Stimulated activated CD4-positive, alpha-beta T cell treated with anti-CD3 and anti-CD28 coated beads, Interleukin-4, amount 100 ng/mL, for 48 hours (primary cell): ENCODE measurements at regions not wholly inside any gene's neighbourhood (a gene's known extent, or its start where the extent isn't known, plus 50 kb on each side); places are given as distances from the start of the nearest gene placed in this dataset.

Experiments used
- DNase-seq, 2 donors: peaks; one replicate each; pipeline ENCODE4 v3.0.0-alpha.2; 2020; ENCODE audit warnings: low read depth in 2 of 2

DNA sequence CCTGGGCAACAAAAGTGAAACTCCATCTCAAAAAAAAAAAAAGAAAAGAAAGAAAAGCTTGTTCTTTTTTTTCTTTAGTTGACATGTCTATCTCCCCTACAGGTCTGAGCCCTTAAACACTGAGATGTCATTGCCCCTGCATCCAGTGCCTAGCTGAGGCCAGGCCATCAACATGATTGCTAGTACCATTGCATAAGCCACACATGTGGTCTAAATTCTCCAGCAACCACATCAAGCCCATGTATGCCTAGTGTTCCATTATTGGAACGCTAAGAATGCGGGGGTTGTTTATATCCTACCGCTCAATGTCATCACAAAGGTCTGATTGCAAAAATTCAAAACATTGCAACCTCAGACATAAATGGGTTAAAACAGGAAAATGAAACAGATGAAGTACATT, 62.7 kb downstream of the NPTX2 start:
- no peak for DNase-seq

DNA sequence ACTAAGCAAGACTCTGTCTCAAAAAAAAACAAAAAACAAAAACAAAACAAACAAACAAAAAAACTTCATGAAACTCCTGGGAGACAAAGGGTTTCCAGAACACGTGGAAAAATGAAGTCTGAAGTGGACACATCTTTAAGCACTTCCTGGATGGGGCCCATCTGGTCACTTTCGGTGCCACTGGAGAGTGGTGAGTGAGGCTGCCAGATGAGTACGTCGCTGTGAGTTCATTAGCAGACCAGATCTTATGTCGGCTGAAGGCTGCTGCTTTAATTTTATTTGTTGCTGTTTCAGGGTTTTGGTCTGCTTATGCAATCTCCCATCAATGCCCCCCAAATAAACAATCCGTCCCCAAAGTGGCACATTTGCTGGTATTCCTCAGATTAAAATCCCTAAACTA, 64.4 kb downstream of the NPTX2 start:
- no peak for DNase-seq

DNA sequence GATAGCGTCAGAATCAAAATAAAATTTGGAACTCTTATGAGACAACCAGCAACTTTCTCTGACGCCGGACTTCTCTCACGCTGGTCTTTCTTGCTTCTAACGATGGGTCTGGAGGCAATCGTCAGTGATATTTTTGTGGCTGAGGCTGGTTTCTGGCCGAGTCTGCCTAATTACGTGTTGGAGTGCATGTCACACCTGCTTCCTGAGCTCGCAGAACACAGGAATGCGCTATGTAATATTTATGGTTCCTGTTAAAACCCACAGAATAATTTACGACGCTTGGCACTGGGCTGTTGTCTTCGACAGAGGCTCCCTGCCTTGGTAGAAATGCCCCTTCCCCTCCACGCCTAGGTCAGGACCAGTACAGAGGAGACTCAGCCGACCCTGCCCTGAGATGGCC, 64.9 kb downstream of the NPTX2 start:
- no peak for DNase-seq

DNA sequence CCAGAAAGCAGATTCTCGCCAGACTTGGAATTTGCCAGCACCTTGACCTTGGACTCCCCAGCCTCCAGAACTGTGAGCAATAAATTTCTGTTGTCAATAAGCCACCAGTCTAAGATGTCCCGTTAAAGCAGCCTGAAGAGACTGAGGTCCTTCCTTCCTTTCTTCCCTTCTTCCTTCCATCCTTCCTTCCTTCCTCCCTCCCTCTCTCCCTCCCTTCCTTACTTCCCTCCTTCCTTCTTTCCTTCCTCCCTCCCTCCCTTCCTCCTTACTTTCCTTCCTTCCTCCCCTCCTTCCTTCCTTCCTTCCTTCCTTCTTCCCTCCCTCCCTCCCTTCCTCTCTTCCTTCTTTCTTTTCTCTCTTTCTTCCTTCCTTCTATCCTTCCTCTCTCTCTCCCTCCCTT, 66.4 kb downstream of the NPTX2 start:
- DNase-seq: no peak

DNA sequence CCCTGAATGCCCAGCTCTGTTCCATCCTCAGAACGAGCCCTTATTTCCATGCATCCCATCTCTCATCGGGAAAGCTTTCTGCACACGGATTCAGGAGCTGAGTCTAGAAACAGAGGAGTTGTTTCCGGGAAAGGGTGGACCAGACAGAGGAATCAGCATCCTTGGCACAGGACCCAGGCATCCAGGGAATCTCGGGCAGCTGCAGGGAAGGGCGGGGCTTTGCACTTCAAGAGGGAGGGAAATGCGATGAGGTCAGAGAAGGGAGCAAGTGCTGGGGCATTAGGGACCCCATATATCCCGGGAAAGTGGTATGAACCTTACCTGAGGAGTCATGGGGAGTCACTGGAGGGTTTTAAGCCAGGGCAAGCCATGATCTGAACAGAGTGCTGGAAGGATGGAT, 68.5 kb downstream of the NPTX2 start:
- no peak for DNase-seq

DNA sequence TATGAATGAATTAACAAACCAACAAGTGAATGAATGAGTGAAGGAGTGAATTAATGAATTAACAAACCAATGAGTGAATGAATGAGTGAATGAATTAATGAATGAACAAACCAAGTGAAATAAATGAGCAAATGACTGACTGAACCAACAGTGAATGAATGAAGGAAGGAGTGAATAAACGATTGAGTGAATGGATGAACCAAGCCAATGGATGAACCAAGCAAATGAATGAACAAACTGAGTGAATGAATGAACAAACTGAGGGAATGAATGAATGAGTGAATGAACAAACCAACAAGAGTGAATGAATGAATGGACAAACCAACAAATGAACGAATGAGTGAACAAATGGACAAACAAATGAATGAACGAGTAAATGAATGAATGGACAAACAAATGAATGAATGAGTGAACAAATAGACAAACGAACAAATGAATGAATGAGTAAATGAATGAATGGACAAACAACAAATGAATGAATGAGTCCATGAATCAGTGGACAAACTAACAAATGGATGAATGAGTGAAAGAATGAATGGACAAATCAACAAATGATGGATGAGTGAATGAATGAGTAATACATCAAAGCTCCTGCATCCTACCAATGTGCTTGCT, 69.5 kb downstream of the NPTX2 start:
- no peak for DNase-seq

DNA sequence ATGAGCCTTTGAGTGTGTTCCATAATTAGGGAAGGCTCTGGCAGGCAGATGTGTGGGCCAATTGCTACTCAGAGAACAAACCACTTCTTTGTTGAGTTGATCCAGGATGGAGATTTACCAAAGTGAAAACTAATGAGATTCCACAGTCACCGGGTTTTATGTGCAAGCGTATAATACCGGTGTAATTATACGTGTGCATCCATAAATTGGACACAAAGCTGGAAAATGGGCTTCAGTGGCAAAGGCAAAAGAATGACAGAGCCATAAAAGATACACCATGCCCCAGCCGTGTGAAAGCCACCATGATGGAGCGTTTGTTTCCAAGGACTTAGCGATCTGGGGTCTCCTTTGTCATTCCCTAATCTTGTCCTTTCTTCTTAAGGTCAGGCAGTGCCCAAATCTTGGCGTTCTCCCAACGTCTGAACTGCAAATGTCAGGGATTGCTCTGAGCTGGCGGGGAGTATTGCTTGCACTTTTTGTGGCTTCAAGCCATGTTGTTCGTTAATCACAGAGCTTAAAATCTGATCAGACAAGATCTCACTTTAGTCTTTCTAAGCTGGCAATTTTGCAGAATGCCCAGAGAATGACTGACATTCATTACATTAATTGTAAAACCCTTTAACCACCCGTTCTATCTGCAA, 70.1 kb downstream of the NPTX2 start:
- no peak for DNase-seq

DNA sequence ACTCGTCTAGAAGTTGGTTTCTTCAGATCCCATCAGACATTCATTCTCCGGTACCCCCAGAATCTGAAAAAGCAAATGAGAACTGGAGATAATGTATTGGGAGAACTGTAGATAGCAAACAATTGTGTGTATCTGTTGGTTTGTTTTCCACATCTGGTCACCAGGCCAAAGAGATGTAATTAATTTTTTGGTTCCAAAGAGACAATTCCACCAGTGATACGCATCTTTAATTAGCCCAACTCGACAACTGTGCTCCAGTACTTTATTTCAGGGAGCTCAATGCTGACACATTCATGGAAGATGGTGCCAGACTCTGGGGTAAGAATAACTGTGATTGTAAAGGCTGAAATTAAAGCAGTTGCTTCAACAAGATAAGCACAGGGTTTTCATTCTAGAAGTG, 74.5 kb downstream of the NPTX2 start:
- DNase-seq: no peak

DNA sequence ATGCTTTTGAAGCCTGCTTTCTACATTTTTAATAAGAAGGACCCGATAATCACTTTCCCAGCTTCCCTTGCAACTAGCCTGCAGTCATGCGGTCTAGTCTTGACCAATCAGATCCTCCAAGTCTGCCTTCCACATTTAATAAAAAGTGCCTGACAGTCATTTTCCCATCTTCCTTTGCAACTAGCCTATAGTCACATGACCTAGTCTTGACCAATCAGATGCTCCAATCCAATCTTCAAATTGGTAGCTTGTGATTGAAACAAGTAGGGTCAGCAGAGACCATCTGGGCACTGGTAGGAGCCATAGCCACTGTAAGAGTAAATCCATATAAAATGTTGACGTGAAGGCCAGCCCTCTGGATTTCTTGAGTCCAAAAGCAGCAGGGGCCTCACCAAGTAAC, 80.0 kb downstream of the NPTX2 start:
- no peak for DNase-seq

DNA sequence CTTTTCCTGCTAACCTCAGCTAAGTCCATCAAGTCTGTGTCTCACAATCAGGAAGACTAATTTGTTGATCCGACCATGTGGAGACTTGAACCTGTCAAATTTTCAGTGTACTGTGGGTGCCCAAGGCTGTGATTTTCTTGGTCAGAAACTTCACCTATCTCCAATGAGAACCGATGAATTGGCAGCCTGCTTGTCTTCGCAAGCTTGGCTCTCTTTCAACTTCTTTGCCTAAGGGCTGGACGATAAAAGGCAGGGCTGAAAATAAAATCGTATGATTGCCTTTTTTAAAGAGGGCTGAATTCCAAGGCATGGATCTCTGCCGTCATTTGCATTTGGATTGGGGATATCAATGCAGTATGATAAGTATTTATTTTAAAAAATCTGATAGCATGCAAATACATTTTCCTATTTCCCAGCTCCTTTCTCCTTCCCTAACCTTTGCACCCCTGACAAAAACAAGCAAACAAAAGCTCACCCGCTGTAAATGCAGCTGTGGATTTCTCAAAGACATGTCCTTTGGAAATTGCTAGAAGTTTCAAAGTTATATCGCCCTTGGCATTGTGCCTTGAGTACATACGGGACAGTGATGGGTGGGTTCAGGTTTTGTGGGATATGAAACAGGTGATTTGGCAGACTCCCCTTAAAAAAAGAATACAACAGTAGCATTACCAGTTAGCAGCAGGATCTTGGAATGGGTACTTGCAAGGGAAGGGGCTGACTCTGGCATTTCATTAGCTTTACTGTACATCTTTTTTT, 80.6 kb downstream of the NPTX2 start:
- no peak for DNase-seq

DNA sequence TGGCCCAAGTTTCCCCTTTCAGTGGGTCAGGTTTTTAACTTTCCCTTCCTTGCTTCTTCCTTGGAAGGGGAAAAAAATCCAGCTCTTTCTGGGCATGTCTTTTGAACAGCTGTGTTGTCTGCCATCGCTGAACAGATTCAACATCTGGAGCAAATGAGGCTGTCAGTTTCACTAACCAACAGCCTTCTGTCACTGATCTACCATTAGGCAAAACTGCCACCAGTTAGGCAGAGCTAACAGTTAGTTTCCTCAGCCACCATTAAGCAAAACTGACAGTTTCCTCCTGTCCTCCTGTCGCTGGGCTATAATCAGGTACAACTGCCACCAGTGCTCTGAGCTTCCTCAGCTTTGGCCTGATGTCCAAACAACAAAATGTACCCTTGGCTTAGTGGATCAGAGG, 81.9 kb downstream of the NPTX2 start:
- no peak for DNase-seq

DNA sequence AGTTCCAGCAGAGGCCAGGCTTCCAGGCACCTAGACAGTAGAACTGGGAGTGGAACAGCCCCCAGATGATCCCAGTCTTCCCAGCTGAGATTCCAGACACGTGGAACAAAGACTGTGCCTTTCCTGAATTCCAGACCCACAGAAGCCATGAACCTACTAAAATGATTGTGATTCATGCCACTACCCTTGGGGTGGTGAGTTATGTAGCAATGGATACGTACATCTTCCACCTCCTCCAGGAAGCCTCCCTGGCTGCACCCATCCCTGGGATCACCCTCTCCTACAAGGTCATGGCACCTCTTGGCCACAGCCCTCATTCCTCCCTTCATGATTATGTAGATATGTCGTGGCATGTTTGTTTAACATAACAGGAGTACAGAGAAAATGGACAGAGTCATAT, 83.4 kb downstream of the NPTX2 start:
- DNase-seq: no peak

DNA sequence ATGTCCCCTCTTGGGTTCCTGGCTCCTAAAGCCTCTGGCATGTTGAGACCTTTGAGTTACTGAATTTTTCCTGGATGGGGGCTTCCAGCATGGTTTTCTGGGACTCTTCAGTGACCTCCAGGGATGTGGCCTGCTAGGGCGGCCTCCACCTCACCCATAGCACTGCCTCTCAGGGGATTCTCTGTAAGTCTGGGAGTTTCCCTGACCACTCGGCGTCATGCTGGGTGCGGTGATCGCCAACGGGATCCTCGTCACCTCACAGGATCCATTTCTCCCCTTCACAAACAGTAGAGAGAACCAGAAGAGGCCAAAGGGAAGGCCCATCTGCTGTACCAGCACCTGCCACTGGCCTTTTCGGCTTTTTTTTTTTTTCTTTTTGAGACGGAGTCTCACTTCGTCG, 84.3 kb downstream of the NPTX2 start:
- DNase-seq: no peak

DNA sequence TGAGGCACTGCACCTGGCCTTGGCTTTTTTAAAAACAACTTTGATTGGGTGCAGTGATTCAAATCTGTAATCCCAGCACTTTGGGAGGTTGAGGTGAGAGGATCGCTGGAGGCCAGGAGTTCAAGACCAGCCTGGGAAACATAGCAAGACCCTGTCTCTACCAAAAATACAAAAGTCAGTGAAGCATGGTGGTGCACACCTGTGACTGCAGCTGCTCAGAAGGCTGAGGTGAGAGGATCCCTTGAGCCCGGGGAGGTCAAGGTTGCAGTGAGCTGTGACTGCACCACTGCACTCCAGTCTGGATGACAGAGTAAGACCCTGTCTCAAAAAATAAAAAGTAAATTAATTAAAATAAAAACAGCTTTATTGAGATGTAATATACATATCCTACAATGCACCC, 84.9 kb downstream of the NPTX2 start:
- no peak for DNase-seq

DNA sequence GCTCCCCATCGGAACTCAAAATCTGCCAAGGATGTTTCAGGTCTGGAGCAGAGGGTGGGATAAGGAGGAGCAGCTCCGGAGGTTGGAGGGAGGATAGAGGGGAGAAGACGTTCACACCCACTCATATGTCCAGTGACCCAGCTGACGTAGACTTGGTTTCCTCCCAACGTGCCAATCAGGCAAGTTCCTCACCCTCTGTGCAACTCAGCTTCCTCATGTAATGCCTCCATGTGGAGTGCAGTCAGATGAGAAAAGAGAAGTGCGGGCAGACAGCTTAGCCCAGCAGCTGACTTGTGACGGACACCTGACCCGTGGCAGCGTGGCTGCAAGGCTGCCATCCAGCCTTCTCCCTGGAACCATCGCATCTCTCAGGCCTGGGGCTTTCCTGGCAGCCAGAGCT, 86.8 kb downstream of the NPTX2 start:
- no peak for DNase-seq

DNA sequence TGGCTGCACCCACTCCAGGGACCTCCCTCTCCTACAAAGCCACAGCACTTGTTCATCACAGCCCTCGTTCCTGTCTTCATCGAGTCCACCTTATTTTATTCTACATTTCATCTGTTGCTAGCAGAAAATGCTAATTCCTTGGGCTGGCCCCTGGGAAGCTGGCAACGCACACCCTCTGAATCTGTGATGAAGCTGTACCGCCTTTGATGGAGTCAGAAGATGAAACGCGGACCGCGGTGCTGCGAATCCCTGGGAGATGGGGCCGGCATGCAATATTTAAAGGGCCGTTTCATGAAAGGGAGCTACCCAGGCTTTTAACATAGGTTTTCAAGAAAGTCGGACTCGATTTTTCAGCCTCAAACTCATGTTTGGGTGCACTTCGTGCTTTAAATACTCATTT, 88.5 kb downstream of the NPTX2 start:
- DNase-seq: no peak

DNA sequence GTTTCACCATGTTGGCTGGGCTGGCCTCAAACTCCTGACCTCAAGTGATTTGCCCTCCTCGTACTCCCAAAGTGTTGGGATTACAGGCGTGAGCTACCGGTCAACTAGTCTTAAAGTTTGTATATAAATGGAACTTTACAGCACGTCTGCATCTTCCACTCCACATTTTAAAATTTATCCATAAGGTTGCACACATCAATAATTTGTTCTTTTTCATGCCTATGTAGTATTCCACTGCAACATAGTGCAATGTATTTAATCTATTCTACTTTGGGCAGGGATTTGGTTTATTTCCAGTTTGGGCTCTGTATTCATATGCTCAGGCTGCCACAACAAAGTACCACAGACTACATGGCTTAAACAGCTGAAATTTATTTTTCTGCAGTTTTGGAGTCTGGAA, 90.0 kb downstream of the NPTX2 start:
- DNase-seq: no peak

DNA sequence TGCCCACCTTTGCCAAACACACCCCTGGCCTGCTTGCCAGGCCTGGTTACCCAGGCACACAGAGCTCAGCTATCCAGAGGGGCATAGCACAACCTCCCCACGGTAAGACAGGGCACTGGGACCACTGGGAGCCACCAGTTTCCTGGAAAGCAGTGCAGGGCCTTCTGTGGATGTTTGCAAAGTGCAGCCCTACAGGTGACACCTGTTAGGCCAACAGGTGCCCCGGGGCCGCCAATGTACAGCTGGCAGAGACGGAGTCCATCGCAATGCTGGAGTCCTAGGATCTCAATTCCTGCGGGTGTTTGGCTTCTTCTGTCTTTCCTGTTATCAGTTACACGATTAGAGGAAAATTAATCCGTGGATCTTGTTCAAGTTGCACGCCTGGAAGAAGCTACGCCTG, 94.9 kb downstream of the NPTX2 start:
- DNase-seq: no peak

DNA sequence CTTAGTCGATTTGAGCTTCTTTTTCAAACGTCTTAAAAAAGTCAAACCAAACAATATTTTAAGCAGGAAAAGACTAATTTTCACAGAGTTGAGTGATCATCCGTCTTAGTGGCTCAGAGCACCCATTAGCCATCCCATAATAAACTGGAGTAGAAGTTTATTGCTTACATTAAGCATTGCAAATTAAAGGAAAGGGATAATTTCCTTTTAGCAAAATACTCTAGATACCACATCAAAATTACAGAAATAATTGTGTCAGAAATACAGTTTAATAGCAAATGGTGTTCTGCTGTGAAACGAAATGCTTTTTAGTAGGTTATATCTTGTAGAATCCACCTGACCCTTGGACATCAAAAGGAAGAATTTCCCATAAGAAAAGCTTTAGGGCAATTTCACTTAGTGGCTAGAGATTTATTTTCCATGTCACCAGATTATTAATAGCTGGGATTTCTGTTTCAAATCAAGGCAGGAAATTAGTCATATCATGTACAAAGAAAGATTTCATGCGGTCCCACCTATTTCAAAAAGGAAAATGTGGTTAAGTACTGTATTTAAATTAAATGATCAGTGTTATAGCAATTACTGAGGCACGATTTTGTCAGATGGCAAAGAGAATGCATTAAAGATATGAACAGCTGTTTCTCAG, 96.2 kb downstream of the NPTX2 start:
- no peak for DNase-seq

DNA sequence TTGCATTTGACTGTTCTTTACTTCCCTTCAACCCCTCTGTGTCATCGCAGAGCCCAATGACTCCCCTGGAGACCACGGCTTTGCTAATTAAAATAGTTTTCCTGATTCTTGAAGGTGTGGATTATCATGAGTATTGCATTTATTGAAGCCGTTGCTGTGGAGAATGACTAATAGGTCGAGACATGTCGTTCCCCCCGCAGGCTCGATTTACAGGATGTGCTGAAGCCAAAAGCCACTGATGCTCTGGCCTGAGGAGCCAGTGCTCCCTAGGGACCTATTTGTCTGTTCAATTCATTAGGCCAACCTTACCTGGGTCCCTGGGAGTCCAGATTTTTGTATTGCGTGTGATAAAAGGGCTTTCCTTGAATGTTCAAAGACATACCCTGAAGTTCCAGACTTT, 102.3 kb downstream of the NPTX2 start:
- DNase-seq: no peak

DNA sequence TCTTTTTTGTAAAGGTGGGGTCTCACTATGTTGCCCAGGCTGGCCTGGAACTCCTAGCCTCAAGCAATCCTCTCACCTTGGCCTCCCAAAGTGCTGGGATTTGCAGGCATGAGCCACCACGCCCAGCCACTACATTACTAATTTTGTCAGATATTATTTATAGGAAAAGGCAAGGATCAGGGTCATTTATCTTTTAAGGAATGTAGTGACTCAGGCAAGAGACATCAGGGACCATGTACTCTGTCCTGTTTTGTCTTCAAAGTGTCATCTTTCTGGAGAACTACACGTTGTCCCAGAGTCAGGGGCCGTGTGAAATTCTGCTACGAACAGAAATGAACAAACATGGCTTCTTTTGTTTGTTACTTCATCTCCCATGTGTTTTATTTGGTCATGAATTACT, 105.3 kb downstream of the NPTX2 start:
- DNase-seq: no peak

DNA sequence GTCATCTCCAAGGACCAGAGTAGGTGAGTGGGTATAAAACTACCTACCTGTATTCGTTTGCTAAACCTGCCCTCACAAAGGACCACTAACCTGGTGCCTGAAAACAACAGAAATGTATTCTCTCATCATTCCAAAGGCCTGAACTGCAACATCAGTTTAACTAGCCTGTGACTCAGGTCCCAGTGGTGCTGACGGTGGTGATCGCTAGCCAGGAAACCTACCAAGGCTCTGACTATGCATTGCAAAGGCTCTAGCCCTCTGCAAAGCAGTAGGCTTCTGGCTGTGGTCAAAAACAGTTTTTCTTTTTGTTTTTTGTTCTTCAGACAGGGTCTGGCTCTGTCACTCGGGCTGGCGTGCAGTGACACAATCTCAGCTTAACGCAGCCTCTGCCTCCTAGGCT, 107.5 kb downstream of the NPTX2 start:
- no peak for DNase-seq

DNA sequence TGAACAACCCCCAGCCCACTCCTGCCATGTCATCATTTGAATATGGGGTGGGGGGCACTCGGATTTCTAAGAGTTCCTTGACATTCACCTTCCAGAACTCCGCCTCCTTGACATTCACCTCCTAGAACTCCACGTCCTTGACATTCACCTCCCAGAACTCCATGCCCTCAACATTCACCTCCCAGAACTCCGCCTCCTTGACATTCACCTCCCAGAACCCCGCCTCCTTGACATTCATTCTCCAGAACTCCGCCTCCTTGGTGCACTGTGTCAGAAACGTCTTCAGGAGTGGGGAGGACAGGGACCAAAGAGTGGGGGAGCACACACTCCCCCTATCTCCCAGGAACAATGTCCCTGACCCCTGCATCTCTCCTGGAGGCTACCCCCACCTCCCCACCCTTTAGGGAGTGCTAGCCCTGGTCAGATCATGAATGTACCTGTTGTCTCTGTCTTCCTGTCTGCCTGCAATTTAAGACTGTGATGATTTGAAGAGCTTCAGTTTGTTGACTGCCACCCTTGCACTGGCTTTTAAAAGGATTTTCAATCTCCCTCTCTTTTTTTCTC, 110.1 kb downstream of the NPTX2 start:
- DNase-seq: no peak
